DOHH2 (cell line): ENCODE measurements at regions not wholly inside any gene's neighbourhood (a gene's known extent, or its start where the extent isn't known, plus 50 kb on each side); places are given as distances from the start of the nearest gene placed in this dataset.

Source experiments
- H3F3A ChIP-seq: fragments of 200-600 bp; sonication (generic), shearing (Covaris generic); 2 replicates; pipeline ENCODE4 v1.6.0; 2016; ENCODE audit warnings: antibody characterized with exemption, mild to moderate bottlenecking; ENCODE audit not compliant: control insufficient read depth, insufficient read depth
- H3K27ac ChIP-seq: fragments of 200-600 bp; sonication (generic); 2 replicates; pipeline ENCODE4 v1.5.1; 2014; ENCODE audit warnings: low read depth, mild to moderate bottlenecking, low read length, moderate library complexity
- H3K27me3 ChIP-seq: fragments of 200-600 bp; sonication (generic); 2 replicates; pipeline ENCODE4 v1.6.1; 2014; ENCODE audit warnings: mild to moderate bottlenecking, low read length, mixed read lengths; ENCODE audit not compliant: control insufficient read depth
- H3K36me3 ChIP-seq: fragments of 200-600 bp; sonication (generic); 2 replicates; pipeline ENCODE4 v1.6.1; 2014; ENCODE audit warnings: mild to moderate bottlenecking, low read length, moderate library complexity, mixed read lengths; ENCODE audit not compliant: control insufficient read depth
- H3K4me1 ChIP-seq: fragments of 200-600 bp; sonication (generic); 2 replicates; pipeline ENCODE4 v1.6.1; 2014; ENCODE audit warnings: mild to moderate bottlenecking, low read length, mixed read lengths; ENCODE audit not compliant: control insufficient read depth
- H3K4me2 ChIP-seq: fragments of 200-600 bp; sonication (generic); 2 replicates; pipeline ENCODE4 v1.6.0; 2014; ENCODE audit warnings: mild to moderate bottlenecking, low read length, moderate library complexity
- H3K4me3 ChIP-seq: fragments of 200-600 bp; sonication (generic); 2 replicates; pipeline ENCODE4 v1.5.1; 2014; ENCODE audit warnings: mild to moderate bottlenecking, low read length, mixed read lengths
- H3K79me2 ChIP-seq: fragments of 200-600 bp; sonication (generic); 2 replicates; pipeline ENCODE4 v1.6.1; 2014; ENCODE audit warnings: mild to moderate bottlenecking, low read length, mixed read lengths; ENCODE audit not compliant: control insufficient read depth
- H3K9me2 ChIP-seq: fragments of 200-600 bp; sonication (generic); replicated peaks from 2 replicates; pipeline ENCODE4 v1.6.1; 2014; ENCODE audit warnings: mild to moderate bottlenecking, low read length, mixed read lengths; ENCODE audit not compliant: control insufficient read depth
- H3K9me3 ChIP-seq: fragments of 200-600 bp; sonication (generic); 2 replicates; pipeline ENCODE4 v1.6.1; 2014; ENCODE audit warnings: antibody characterized with exemption, low read length, mixed read lengths; ENCODE audit not compliant: control insufficient read depth, insufficient read depth
- H4K20me1 ChIP-seq: fragments of 200-600 bp; sonication (generic); 2 replicates; pipeline ENCODE4 v1.6.0; 2014; ENCODE audit warnings: low read depth, mild to moderate bottlenecking, antibody characterized with exemption, low read length, moderate library complexity; ENCODE audit not compliant: control insufficient read depth, insufficient read depth
- CTCF ChIP-seq: fragments of 200-600 bp; sonication (generic); IDR thresholded peaks from one replicate; pipeline ENCODE4 v1.5.1; 2014; ENCODE audit warnings: antibody characterized with exemption, mild to moderate bottlenecking, low read depth, low read length; ENCODE audit not compliant: poor library complexity, severe bottlenecking
- EZH2phosphoT487 ChIP-seq: fragments of 200-600 bp; sonication (generic); IDR thresholded peaks from 2 replicates; pipeline ENCODE4 v1.6.1; 2017; ENCODE audit warnings: borderline replicate concordance, mild to moderate bottlenecking, antibody characterized with exemption, low read length, moderate library complexity, mixed read lengths

DNA sequence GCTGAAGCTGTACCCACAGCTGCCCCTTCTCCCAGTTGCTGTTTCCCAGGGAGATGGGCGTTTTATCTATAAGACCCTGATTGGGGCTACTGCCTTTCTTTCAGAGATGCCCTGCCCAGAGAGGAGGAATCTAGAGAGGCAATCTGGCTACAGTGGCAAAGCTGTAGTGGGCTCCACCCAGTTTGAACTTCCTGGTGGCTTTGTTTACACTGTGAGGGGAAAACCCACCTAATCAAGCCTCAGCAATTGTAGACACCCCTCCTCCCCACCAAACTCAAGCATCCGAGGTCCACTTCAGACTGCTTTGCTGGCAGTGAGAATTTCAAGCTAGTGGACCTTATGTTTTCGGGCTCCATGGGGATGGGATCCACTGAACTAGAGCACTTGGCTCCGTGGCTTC, 240.4 kb upstream of the AFF2 start:
- H3K36me3 ChIP-seq: no peaks in the 10 kb centered on the region
- H3F3A ChIP-seq: no peaks in the 10 kb centered on the region
- TF ChIP-seq CTCF (no peak), EZH2phosphoT487 (no peak)
- H3K27ac ChIP-seq: no peak overlapping the region
- no peak overlapping the region for H3K4me3 ChIP-seq
- no peaks in the 10 kb centered on the region for H3K9me3 ChIP-seq
- H3K9me2 ChIP-seq: no peaks in the 10 kb centered on the region
- no peak overlapping the region for H3K4me2 ChIP-seq
- H3K27me3 ChIP-seq: no peaks in the 10 kb centered on the region
- H4K20me1 ChIP-seq: no peaks in the 10 kb centered on the region
- no peaks in the 10 kb centered on the region for H3K79me2 ChIP-seq
- no peaks in the 10 kb centered on the region for H3K4me1 ChIP-seq

DNA sequence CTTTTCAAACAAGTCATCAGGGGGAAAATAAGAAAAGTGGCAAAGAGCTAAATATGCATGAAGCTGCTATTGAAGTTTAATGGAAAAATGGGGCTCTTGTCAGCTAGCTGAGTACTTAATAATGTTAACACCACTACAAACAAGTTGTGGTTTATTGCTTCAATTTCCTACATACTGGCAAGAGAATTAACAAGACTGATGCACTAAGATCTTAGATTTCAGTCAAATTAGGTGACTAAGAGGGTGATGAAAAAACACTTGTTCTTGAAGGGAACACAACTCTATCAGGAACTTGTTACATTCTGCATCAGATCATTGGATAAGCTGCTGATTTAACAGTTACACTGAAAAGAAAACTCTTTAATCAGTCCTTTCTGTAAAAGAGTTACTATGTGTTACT, 234.6 kb upstream of the AFF2 start:
- no peaks in the 10 kb centered on the region for H4K20me1 ChIP-seq
- H3K4me2 ChIP-seq: no peak overlapping the region
- TF ChIP-seq CTCF (no peak), EZH2phosphoT487 (no peak)
- no peak overlapping the region for H3K27ac ChIP-seq
- no peaks in the 10 kb centered on the region for H3K79me2 ChIP-seq
- H3K9me3 ChIP-seq: no peaks in the 10 kb centered on the region
- H3F3A ChIP-seq: no peaks in the 10 kb centered on the region
- H3K4me1 ChIP-seq: peaks cover 8% of the 10 kb centered on the region
- no peaks in the 10 kb centered on the region for H3K36me3 ChIP-seq
- no peak overlapping the region for H3K4me3 ChIP-seq
- no peaks in the 10 kb centered on the region for H3K27me3 ChIP-seq
- H3K9me2 ChIP-seq: no peaks in the 10 kb centered on the region

DNA sequence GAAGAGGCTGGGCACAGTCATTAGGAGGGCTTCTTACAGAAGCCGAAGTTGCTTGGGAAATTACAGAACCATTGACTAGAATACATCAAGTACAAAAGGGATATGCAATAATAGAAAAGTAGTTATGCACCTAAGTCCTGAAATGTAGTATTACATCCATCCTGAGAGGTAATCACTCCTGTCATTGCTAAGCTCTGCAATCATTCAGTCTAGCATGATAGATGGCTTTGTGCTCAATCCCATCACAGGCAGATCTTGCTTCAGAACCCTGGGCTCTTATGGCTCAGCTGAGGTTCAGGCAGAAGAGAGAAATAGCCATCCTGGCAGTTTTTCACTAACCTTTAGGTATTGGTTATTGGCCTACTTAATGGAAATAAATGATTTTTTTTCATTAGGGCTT, 231.7 kb upstream of the AFF2 start:
- no peaks in the 10 kb centered on the region for H3F3A ChIP-seq
- no peak overlapping the region for H3K4me3 ChIP-seq
- no peaks in the 10 kb centered on the region for H3K79me2 ChIP-seq
- no peaks in the 10 kb centered on the region for H3K27me3 ChIP-seq
- TF ChIP-seq CTCF: no peak
- no peak for TF ChIP-seq EZH2phosphoT487
- H3K9me2 ChIP-seq: no peaks in the 10 kb centered on the region
- H3K27ac ChIP-seq: no peak overlapping the region
- H3K9me3 ChIP-seq: no peaks in the 10 kb centered on the region
- H3K36me3 ChIP-seq: no peaks in the 10 kb centered on the region
- H3K4me2 ChIP-seq: no peak overlapping the region
- H4K20me1 ChIP-seq: no peaks in the 10 kb centered on the region
- H3K4me1 ChIP-seq: peaks cover 15% of the 10 kb centered on the region

- H3K27ac ChIP-seq: no peak overlapping the region
- no peaks in the 10 kb centered on the region for H3K27me3 ChIP-seq
- H3K4me2 ChIP-seq: no peak overlapping the region
- no peaks in the 10 kb centered on the region for H4K20me1 ChIP-seq
- H3F3A ChIP-seq: no peaks in the 10 kb centered on the region
- H3K36me3 ChIP-seq: no peaks in the 10 kb centered on the region
- no peak overlapping the region for H3K4me3 ChIP-seq
- no peaks in the 10 kb centered on the region for H3K9me3 ChIP-seq
- no peaks in the 10 kb centered on the region for H3K9me2 ChIP-seq
- TF ChIP-seq EZH2phosphoT487: no peak
- no peak for TF ChIP-seq CTCF
- H3K4me1 ChIP-seq: peaks cover 15% of the 10 kb centered on the region
- H3K79me2 ChIP-seq: no peaks in the 10 kb centered on the region
Observed at GRCh38 chrX:148269513-148269912, 230.9 kb upstream of the AFF2 start.
